GM23248 (cell line): ENCODE measurements at regions not wholly inside any gene's neighbourhood (a gene's known extent, or its start where the extent isn't known, plus 50 kb on each side); places are given as distances from the start of the nearest gene placed in this dataset.

ENCODE experiments used
- DNase-seq: peaks from one replicate; pipeline ENCODE4 v3.0.0-alpha.2; 2015
- H2AFZ ChIP-seq: fragments of 200-600 bp; sonication (generic); 2 replicates; pipeline ENCODE4 v1.6.1; 2016; ENCODE audit warnings: antibody characterized with exemption
- H3F3A ChIP-seq: fragments of 200-600 bp; sonication (generic); 2 replicates; pipeline ENCODE4 v1.6.1; 2016; ENCODE audit warnings: mild to moderate bottlenecking, antibody characterized with exemption, mixed run types; ENCODE audit not compliant: insufficient read depth
- H3K27ac ChIP-seq: fragments of 200-600 bp; sonication (generic); 2 replicates; pipeline ENCODE4 v1.5.1; 2016; ENCODE audit warnings: mild to moderate bottlenecking
- H3K27me3 ChIP-seq: fragments of 200-600 bp; sonication (generic); replicated peaks from 2 replicates; pipeline ENCODE4 v1.6.1; 2016; ENCODE audit warnings: mild to moderate bottlenecking; ENCODE audit not compliant: insufficient read depth
- H3K36me3 ChIP-seq: fragments of 200-600 bp; sonication (generic); 2 replicates; pipeline ENCODE4 v1.6.1; 2016; ENCODE audit warnings: low read depth, mild to moderate bottlenecking
- H3K4me1 ChIP-seq: fragments of 200-600 bp; sonication (generic); 2 replicates; pipeline ENCODE4 v1.6.1; 2016; ENCODE audit warnings: mild to moderate bottlenecking; ENCODE audit not compliant: insufficient read depth
- H3K4me2 ChIP-seq: fragments of 200-600 bp; sonication (generic); one replicate; pipeline ENCODE4 v1.6.1; 2016; ENCODE audit warnings: mild to moderate bottlenecking; ENCODE audit not compliant: unreplicated experiment
- H3K4me3 ChIP-seq: fragments of 200-600 bp; sonication (generic); 2 replicates; pipeline ENCODE4 v1.5.1; 2016; ENCODE audit warnings: mild to moderate bottlenecking
- H3K79me2 ChIP-seq: fragments of 200-600 bp; sonication (generic); 2 replicates; pipeline ENCODE4 v1.6.1; 2016; ENCODE audit warnings: mild to moderate bottlenecking; ENCODE audit not compliant: insufficient read depth
- H3K9ac ChIP-seq: fragments of 200-600 bp; sonication (generic); 2 replicates; pipeline ENCODE4 v1.6.1; 2016; ENCODE audit warnings: mild to moderate bottlenecking
- H3K9me2 ChIP-seq: fragments of 200-600 bp; sonication (generic); 2 replicates; pipeline ENCODE4 v1.6.1; 2016; ENCODE audit warnings: mixed run types, mild to moderate bottlenecking, moderate library complexity; ENCODE audit not compliant: insufficient read depth
- H3K9me3 ChIP-seq: fragments of 200-600 bp; sonication (generic); one replicate; pipeline ENCODE4 v1.6.1; 2017; ENCODE audit warnings: low read depth
- H4K20me1 ChIP-seq: fragments of 200-600 bp; sonication (generic); 2 replicates; pipeline ENCODE4 v1.6.0; 2016; ENCODE audit not compliant: insufficient read depth
- EZH2 ChIP-seq: fragments of 200-600 bp; sonication (generic); IDR thresholded peaks from 2 replicates; pipeline ENCODE4 v1.6.1; 2018; ENCODE audit warnings: antibody characterized with exemption, mild to moderate bottlenecking; ENCODE audit not compliant: insufficient read depth, poor library complexity, severe bottlenecking
- EZH2phosphoT487 ChIP-seq: fragments of 200-600 bp; sonication (generic); IDR thresholded peaks from 2 replicates; pipeline ENCODE4 v1.6.1; 2018; ENCODE audit warnings: antibody characterized with exemption, moderate library complexity, mild to moderate bottlenecking, low read depth; ENCODE audit not compliant: insufficient read depth
- WGBS, 2 experiments: methylation state at CpG; one replicate each; pipeline ENCODE4 v1.1.6; 2015 to 2017; ENCODE audit warnings: low lambda C conversion rate in 2 of 2, low coverage in 1 of 2; ENCODE audit errors: missing lambda C conversion rate in 2 of 2; 5-methylcytosine and 5-hydroxymethylcytosine counted together
- in situ Hi-C: fragments of 300-500 bp; cut with MboI; formaldehyde crosslinking; loops from 2 replicates; pipeline ENCODE4 v1.15.0; 2020

GRCh38 chr11:91866642-91867041, 358.0 kb upstream of the FAT3 start:
- H3K9me3 ChIP-seq: no peaks in the 10 kb centered on the region
- H3K36me3 ChIP-seq: no peaks in the 10 kb centered on the region
- no peaks in the 10 kb centered on the region for H4K20me1 ChIP-seq
- no peaks in the 10 kb centered on the region for H3K9me2 ChIP-seq
- DNase-seq: no peak
- no peak overlapping the region for H3K4me3 ChIP-seq
- WGBS, 2 experiments: 24 to 45% methylated on average over 3 of the region's 3 CpGs
- no peak overlapping the region for H2AFZ ChIP-seq
- no peak overlapping the region for H3K4me2 ChIP-seq
- H3K27ac ChIP-seq: no peak overlapping the region
- no peaks in the 10 kb centered on the region for H3F3A ChIP-seq
- in situ Hi-C loops: no loop called here
- no peak overlapping the region for H3K9ac ChIP-seq
- H3K27me3 ChIP-seq: no peaks in the 10 kb centered on the region
- TF ChIP-seq EZH2phosphoT487: no peak
- TF ChIP-seq EZH2: no peak
- no peaks in the 10 kb centered on the region for H3K79me2 ChIP-seq
- H3K4me1 ChIP-seq: no peaks in the 10 kb centered on the region

- Histone ChIP-seq H3F3A (no peaks in the 10 kb centered on the region), H3K4me1 (no peaks in the 10 kb centered on the region), H3K4me2 (no peak overlapping the region), H3K27me3 (no peaks in the 10 kb centered on the region), H3K9ac (no peak overlapping the region), H3K9me2 (no peaks in the 10 kb centered on the region), H2AFZ (no peak overlapping the region), H3K4me3 (no peak overlapping the region), H3K9me3 (no peaks in the 10 kb centered on the region), H3K79me2 (no peaks in the 10 kb centered on the region), H3K36me3 (no peaks in the 10 kb centered on the region), H4K20me1 (no peaks in the 10 kb centered on the region), H3K27ac (no peak overlapping the region)
- in situ Hi-C loops: no loop called here
- TF ChIP-seq EZH2phosphoT487 (no peak), EZH2 (no peak)
- 2 to 3% methylated on average over 3 of the region's 3 CpGs for WGBS, 2 experiments
- no peak for DNase-seq
Measured at GRCh38 chr11:91860661-91861060, 364.0 kb upstream of the FAT3 start.

GRCh38 chr11:91859666-91860065, 365.0 kb upstream of the FAT3 start:
- no peak for TF ChIP-seq EZH2phosphoT487
- no peak for TF ChIP-seq EZH2
- H3K27ac ChIP-seq: no peak overlapping the region
- no peak for DNase-seq

GRCh38 chr11:91857179-91857578, 367.4 kb upstream of the FAT3 start:
- no peaks in the 10 kb centered on the region for H3K27me3 ChIP-seq
- no peak overlapping the region for H3K9ac ChIP-seq
- no peaks in the 10 kb centered on the region for H3K9me3 ChIP-seq
- H3K36me3 ChIP-seq: no peaks in the 10 kb centered on the region
- TF ChIP-seq EZH2 (no peak), EZH2phosphoT487 (no peak)
- WGBS, 2 experiments: 0 to 4% methylated on average over 1 of the region's 1 CpG
- in situ Hi-C loops: no loop called here
- H3K4me2 ChIP-seq: no peak overlapping the region
- H2AFZ ChIP-seq: no peak overlapping the region
- no peak overlapping the region for H3K27ac ChIP-seq
- no peaks in the 10 kb centered on the region for H3K9me2 ChIP-seq
- no peaks in the 10 kb centered on the region for H3F3A ChIP-seq
- no peak overlapping the region for H3K4me3 ChIP-seq
- peak; percentile 9 for DNase-seq
- H4K20me1 ChIP-seq: no peaks in the 10 kb centered on the region
- no peaks in the 10 kb centered on the region for H3K79me2 ChIP-seq
- H3K4me1 ChIP-seq: no peaks in the 10 kb centered on the region

More at GRCh38 chr11:91859666-91860065, 365.0 kb upstream of the FAT3 start:
- H3K36me3 ChIP-seq: no peaks in the 10 kb centered on the region
- H2AFZ ChIP-seq: no peak overlapping the region
- no peaks in the 10 kb centered on the region for H3K9me2 ChIP-seq
- in situ Hi-C loops: no loop called here
- no peak overlapping the region for H3K4me2 ChIP-seq
- H3K4me3 ChIP-seq: no peak overlapping the region
- no peaks in the 10 kb centered on the region for H3F3A ChIP-seq
- no peaks in the 10 kb centered on the region for H3K9me3 ChIP-seq
- WGBS, 2 experiments: 8 to 9% methylated on average over 1 of the region's 1 CpG
- no peaks in the 10 kb centered on the region for H3K27me3 ChIP-seq
- no peak overlapping the region for H3K9ac ChIP-seq
- H3K4me1 ChIP-seq: no peaks in the 10 kb centered on the region
- no peaks in the 10 kb centered on the region for H3K79me2 ChIP-seq
- no peaks in the 10 kb centered on the region for H4K20me1 ChIP-seq

GRCh38 chr11:91854780-91855179, 369.8 kb upstream of the FAT3 start:
- TF ChIP-seq EZH2phosphoT487 (no peak), EZH2 (no peak)
- no peaks in the 10 kb centered on the region for H3K9me2 ChIP-seq
- no peak overlapping the region for H3K4me2 ChIP-seq
- no peak overlapping the region for H3K27ac ChIP-seq
- H3K4me1 ChIP-seq: no peaks in the 10 kb centered on the region
- H3K9me3 ChIP-seq: no peaks in the 10 kb centered on the region
- H3K27me3 ChIP-seq: no peaks in the 10 kb centered on the region
- no peaks in the 10 kb centered on the region for H4K20me1 ChIP-seq
- H3K9ac ChIP-seq: no peak overlapping the region
- WGBS, 2 experiments: 0 to 3% methylated on average over 1 of the region's 1 CpG
- in situ Hi-C loops: no loop called here
- no peaks in the 10 kb centered on the region for H3K36me3 ChIP-seq
- H3K4me3 ChIP-seq: no peak overlapping the region
- H3F3A ChIP-seq: no peaks in the 10 kb centered on the region
- H2AFZ ChIP-seq: no peak overlapping the region
- no peak for DNase-seq
- H3K79me2 ChIP-seq: no peaks in the 10 kb centered on the region
